GM12872 (cell line): ENCODE measurements at regions not wholly inside any gene's neighbourhood (a gene's known extent, or its start where the extent isn't known, plus 50 kb on each side); places are given as distances from the start of the nearest gene placed in this dataset.

Source experiments
- TF ChIP-seq, protein P1 (sequence below): IDR thresholded peaks from 3 replicates; pipeline ENCODE4 v1.5.1; 2011; ENCODE audit warnings: low read depth, mild to moderate bottlenecking, low read length, moderate library complexity; ENCODE audit not compliant: insufficient read depth

DNA sequence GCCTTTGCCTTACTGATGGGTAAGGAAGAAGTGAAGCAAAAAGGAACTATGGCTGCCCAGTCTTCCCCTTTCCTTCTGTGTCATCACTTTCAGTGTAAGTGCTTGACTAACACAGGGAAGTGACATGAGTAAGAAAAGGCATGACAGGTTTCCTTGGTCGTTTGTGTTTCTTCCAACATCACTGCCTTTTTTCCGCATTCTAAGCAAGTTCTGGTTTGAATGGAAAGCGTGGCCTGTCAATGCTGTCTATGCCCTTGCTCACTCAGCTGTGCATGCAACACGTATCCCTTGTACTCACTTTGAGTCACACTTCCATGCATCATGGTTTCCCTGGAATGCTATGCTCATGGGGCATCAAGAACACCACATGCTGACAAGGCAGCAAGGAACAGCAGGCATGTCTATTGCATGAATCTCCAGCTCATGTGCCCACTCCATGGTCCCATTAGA is 111.8 kb downstream of the OAT start:
- TF ChIP-seq, protein P1, sequence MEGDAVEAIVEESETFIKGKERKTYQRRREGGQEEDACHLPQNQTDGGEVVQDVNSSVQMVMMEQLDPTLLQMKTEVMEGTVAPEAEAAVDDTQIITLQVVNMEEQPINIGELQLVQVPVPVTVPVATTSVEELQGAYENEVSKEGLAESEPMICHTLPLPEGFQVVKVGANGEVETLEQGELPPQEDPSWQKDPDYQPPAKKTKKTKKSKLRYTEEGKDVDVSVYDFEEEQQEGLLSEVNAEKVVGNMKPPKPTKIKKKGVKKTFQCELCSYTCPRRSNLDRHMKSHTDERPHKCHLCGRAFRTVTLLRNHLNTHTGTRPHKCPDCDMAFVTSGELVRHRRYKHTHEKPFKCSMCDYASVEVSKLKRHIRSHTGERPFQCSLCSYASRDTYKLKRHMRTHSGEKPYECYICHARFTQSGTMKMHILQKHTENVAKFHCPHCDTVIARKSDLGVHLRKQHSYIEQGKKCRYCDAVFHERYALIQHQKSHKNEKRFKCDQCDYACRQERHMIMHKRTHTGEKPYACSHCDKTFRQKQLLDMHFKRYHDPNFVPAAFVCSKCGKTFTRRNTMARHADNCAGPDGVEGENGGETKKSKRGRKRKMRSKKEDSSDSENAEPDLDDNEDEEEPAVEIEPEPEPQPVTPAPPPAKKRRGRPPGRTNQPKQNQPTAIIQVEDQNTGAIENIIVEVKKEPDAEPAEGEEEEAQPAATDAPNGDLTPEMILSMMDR: no peak

DNA sequence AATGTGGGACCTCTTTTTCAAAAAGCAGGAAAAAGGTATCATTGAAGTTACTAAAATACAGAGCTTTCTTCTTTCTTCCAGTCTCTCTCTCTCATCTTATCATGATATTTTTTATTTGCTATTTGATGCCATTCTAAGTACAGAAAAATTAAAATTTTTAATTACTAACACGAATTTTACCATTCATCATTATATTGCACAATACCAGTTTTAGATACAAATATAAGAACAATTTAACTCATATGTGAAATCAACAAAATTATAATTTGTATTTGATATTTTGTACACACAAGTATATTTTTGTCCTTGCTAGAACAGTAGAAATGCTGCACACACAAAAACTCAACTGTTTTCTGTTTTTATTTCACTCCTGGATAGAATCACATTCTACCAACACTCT is 112.2 kb downstream of the OAT start:
- TF ChIP-seq, protein P1: no peak

GRCh38 chr10:124305984-124306383 is 112.7 kb downstream of the OAT start:
- TF ChIP-seq, protein P1: no peak

DNA sequence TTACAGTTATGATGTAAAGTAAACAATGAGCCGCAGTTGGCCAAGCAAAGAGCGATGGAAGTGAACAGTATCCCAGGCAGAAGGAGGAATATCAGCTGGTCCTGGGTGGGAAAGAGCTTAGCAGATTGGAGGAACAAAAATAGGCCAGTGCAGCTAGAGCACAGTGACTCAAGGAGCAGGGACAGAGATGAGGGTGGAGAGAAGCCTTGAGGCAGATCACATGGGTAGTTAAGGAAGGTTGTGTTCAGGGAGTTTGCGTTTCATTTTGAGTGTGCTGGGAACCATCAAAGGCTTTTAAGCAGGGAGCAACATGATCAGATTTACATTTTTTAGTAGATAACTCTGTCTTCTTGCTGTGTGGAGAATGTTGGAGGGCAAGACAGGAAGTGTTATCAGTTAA is 113.6 kb downstream of the OAT start:
- TF ChIP-seq, protein P1: no peak

DNA sequence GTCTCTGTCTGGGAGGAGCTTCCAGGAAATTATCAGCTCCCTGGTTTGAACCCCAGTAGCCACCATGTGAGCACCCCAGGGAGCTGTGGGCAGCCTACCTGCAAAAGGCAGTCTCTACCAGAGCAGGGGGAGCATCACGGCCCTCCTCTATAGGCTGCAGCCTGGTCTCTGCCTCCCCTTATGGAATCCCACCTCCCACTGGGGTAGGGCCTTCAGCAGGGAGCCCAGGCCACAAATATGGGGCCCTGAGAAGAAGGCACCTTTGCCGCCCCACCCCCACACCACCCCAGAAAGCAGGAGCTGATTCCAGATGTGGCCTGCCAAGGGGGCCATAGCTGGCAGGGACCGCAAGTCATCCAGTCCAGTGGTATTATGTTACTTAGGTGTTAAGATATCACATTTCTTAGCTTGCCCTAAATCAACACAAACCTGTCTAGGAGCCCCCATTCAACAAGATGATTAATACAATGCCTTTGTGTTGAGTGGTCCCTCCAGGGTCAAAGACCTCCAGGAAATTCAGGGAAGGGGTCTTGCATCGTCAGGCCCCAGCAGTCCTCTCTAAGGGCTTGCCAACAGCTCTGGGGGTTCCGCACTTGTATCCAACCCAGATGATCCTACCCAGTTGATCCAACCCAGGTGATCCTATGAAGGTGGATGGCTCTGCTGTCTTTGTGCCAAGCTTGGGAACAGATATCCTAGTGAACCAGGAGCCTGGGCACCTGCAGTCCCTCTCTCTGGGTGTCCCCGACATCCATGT is 114.9 kb downstream of the OAT start:
- TF ChIP-seq, protein P1: no peak

DNA sequence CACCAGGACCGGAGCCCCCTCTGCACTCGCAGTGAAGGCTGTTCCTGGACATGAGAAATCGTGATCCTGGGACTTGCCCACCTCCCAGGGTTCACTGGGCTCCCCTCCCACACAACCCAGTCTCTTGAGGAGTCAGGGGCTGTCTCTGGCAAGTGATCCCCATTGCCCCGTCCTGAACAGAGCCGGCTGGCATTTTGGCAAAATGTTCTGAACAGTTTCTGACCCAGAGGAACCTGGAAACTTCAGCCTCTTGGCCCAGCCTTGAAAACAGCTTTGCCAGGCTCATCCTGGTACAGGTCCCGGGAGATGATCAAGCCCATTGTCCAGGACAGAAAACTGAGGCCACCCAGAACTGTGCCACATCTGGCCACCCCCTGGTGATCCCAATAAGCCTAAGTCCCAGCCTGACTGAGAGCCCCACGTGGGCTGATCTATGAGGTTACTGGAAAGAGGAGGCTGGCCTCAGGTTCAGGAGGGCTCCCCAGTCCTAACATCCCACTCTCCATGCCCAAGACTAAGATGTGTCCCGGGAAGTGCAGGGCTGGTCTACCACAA is 115.7 kb downstream of the OAT start:
- TF ChIP-seq, protein P1: no peak

DNA sequence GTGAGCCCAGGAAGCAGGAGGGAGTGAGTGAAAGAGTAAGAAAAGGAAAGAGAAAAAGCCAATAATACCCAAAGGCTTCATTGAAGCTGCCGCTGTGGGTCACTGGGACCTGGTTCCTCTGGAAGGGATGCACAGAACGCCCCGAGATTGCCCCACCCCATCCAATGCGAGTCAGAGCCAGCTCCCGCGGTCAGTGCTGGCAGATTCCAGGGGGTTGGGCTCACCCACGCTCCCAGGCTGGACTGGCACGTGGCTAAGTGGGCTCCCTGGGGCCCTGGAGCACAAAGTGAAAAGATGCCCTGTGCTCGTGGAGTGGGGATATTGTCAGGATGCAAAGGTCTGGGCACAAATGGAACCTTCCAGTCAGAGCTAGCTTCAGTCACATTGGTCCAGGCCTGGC is 117.0 kb downstream of the OAT start:
- TF ChIP-seq, protein P1: no peak
